OCI-LY3 (cell line): ENCODE measurements at regions not wholly inside any gene's neighbourhood (a gene's known extent, or its start where the extent isn't known, plus 50 kb on each side); places are given as distances from the start of the nearest gene placed in this dataset.

Experiments
- CTCF ChIP-seq: fragments of 200-600, 300-600 bp; sonication (generic); IDR thresholded peaks from 2 replicates; pipeline ENCODE4 v1.5.1; 2014; ENCODE audit warnings: antibody characterized with exemption, low read length, low read depth
- EZH2phosphoT487 ChIP-seq: fragments of 200-600 bp; shearing (Covaris generic); IDR thresholded peaks from 2 replicates; pipeline ENCODE4 v1.6.1; 2018; ENCODE audit warnings: antibody characterized with exemption, mixed run types, low read depth

GRCh38 chr14:26963711-26964110 lies 365.9 kb upstream of the NOVA1 start:
- TF ChIP-seq CTCF (no peak), EZH2phosphoT487 (no peak)
